ENCODE measurements at regions not wholly inside any gene's neighbourhood (a gene's known extent, or its start where the extent isn't known, plus 50 kb on each side); places are given as distances from the start of the nearest gene placed in this dataset. TPM values are rescaled to one million over a fixed set of nuclear protein-coding genes. Genes with fewer than 3 reads are reported as not detected.
"Not testable (repeated sequence)": the region's sequence is repeated elsewhere in the genome, so short reads cannot be mapped to it uniquely, and the experiment has no call there.

GRCh38 chr6:87755708-87756671 lies 54.0 kb upstream of the AKIRIN2 start:
- intact Hi-C loops (cut with DNase I): no loop called here
- Histone ChIP-seq H3K4me1 (ENCODE audit: insufficient read depth) (no peaks in the 10 kb centered on the region), H3K9me3 (no peaks in the 10 kb centered on the region), H3K27ac (no peak overlapping the region), H3K4me3 (no peak overlapping the region), H3K27me3 (no peaks in the 10 kb centered on the region), H3K36me3 (no peaks in the 10 kb centered on the region)
- DNase-seq: no peak
- TF ChIP-seq CTCF (IDR thresholded peaks at IDR 0.05) (no peak), EP300 (IDR thresholded peaks at IDR 0.05) (no peak), POLR2A (IDR thresholded peaks at IDR 0.05) (no peak)
- 10 to 15% (median 10%) methylated on average over 7 of the region's 7 CpGs for WGBS, 3 donors

DNA sequence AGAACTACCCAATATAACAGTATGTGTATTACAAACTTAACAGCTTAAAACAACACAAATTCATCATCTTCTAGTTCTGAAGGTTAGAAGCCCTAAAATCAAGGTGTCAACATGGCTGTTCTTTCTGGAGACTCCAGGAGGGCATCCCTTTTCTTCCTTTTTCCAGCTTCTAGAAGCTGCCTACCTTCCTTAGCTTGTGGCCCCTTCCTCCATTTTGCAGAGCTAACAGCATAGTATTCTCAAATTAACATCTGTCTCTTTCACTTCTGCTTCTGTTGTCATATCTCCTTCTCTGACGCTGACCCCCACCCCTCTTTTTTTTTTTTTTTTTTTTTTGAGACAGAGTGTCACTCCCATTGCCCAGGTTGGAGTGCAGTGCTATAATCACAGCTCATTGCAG lies 52.8 kb upstream of the AKIRIN2 start:
- H3K27ac ChIP-seq: no peak overlapping the region
- no peak for DNase-seq
- H3K4me1 ChIP-seq (ENCODE audit: insufficient read depth): no peaks in the 10 kb centered on the region
- TF ChIP-seq CTCF (IDR thresholded peaks at IDR 0.05): no peak
- no peak for TF ChIP-seq EP300 (IDR thresholded peaks at IDR 0.05)
- no peak for TF ChIP-seq POLR2A (IDR thresholded peaks at IDR 0.05)
- H3K27me3 ChIP-seq: no peaks in the 10 kb centered on the region
- no peaks in the 10 kb centered on the region for H3K36me3 ChIP-seq
- 67 to 88% (median 81%) methylated on average over 1 of the region's 1 CpG for WGBS, 3 donors
- no peaks in the 10 kb centered on the region for H3K9me3 ChIP-seq
- H3K4me3 ChIP-seq: no peak overlapping the region
- intact Hi-C loops (cut with DNase I): no loop called here

DNA sequence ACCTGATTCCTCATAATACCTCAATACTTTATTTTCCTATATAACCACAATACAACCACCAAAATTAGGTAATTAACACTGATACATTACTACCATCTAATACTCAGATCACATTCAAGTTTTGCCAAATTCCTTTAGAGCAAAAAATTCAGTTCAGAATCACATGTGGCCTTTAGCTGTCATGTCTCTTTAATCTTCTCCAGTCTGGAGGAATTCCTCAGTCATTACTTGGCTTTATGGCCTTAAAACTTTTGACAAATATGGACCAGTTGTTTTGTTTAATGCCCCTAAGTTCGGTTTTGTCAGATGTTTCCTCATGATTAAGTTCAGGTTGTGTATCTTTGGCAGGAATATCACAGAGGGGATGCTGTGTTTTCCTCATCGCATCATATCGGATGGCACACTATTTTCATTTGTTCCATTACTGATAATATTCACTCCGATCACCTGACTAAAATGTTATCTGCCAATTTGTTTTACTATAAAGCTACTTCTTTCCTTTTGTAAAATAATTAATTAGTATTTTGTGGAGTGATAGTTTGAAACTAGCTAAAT lies 51.2 kb upstream of the AKIRIN2 start:
- 53 to 62% (median 57%) methylated on average over 4 of the region's 4 CpGs for WGBS, 3 donors

GRCh38 chr6:87752503-87752902 lies 50.5 kb upstream of the AKIRIN2 start:
- H3K9me3 ChIP-seq: not testable (repeated sequence)

More for the DNA sequence above, 51.2 kb upstream of the AKIRIN2 start:
- intact Hi-C loops (cut with DNase I): no loop called here
- H3K36me3 ChIP-seq: no peaks in the 10 kb centered on the region
- H3K27ac ChIP-seq: no peak overlapping the region
- TF ChIP-seq POLR2A (IDR thresholded peaks at IDR 0.05) (no peak), EP300 (IDR thresholded peaks at IDR 0.05) (no peak), CTCF (IDR thresholded peaks at IDR 0.05) (no peak)
- no peak overlapping the region for H3K4me3 ChIP-seq
- DNase-seq: no peak
- H3K4me1 ChIP-seq (ENCODE audit: insufficient read depth): no peaks in the 10 kb centered on the region
- no peaks in the 10 kb centered on the region for H3K27me3 ChIP-seq
- H3K9me3 ChIP-seq: no peaks in the 10 kb centered on the region

More at GRCh38 chr6:87752503-87752902, 50.5 kb upstream of the AKIRIN2 start:
- DNase-seq; H3K36me3 ChIP-seq; H3K4me1 ChIP-seq (ENCODE audit: insufficient read depth); H3K4me3 ChIP-seq; H3K27ac ChIP-seq; H3K27me3 ChIP-seq; intact Hi-C loops (cut with DNase I): not testable (repeated sequence)
- 92 to 95% (median 94%) methylated on average over 11 of the region's 11 CpGs for WGBS, 3 donors

Small RNA genes in the stretch of these regions (small RNA-seq; reads per million reads assigned to genes)
- not detected for gene RF00019
- not detected for gene RN7SL183P

Measured in ovary (tissue), 7 donors.